GM12878 (cell line): ENCODE measurements at regions not wholly inside any gene's neighbourhood (a gene's known extent, or its start where the extent isn't known, plus 50 kb on each side); places are given as distances from the start of the nearest gene placed in this dataset.

Source experiments
- ATAC-seq: fragments of 200-7000 bp; cut with Tn5 transposase; 3 replicates; pipeline ENCODE4 v1.9.1; 2020; ENCODE audit warnings: mild to moderate bottlenecking, moderate library complexity
- BruUV-seq: library from RNA; stranded (reverse); fragments of 400-500 nt; replicated peaks from 2 replicates; lab custom pipeline; 2021; lab: Mats Ljungman, UMichigan
- CTCF ChIA-PET: fragments of 300-600 bp; sonication (Branson Sonifier 250); formaldehyde crosslinking; extraction: SDS; loops from one replicate; lab custom pipeline; 2021; ENCODE audit warnings: inconsistent platforms; lab: Yijun Ruan, JAX
- POLR2A ChIA-PET: fragments of 350-600 bp; formaldehyde crosslinking; extraction: SDS; loops from one replicate; lab custom pipeline; 2021; ENCODE audit warnings: inconsistent platforms; lab: Charles Lee
- RAD21 ChIA-PET: fragments of 300-600 bp; sonication (Branson Sonifier 250); formaldehyde crosslinking; loops from one replicate; lab custom pipeline; 2023; ENCODE audit warnings: antibody characterized with exemption; ENCODE audit not compliant: unreplicated experiment; lab: Charles Lee
- SMC1A ChIA-PET: fragments of 300-600 bp; sonication (Branson Sonifier 250); formaldehyde crosslinking; loops from one replicate; lab custom pipeline; 2023; ENCODE audit not compliant: unreplicated experiment, uncharacterized antibody; lab: Charles Lee
- DNase-seq: peaks from one replicate; pipeline ENCODE4 v3.0.0-alpha.2; 2011; ENCODE audit warnings: low read depth, low spot score
- FAIRE-seq: peaks from 3 replicates; lab custom pipeline; 2011; peaks lifted over from hg19 to GRCh38; lab: Jason Lieb, UNC
- H2AFZ ChIP-seq: 2 replicates; pipeline ENCODE4 v1.6.0; 2011; ENCODE audit warnings: low read depth, low read length, control low read depth; ENCODE audit not compliant: control insufficient read depth
- H3K27ac ChIP-seq: 2 replicates; pipeline ENCODE4 v1.5.1; 2011; ENCODE audit warnings: control low read depth; ENCODE audit not compliant: control insufficient read depth, insufficient read depth
- H3K27me3 ChIP-seq, 2 experiments: replicated peaks in 1 of 2; 2 replicates each; pipeline versions ENCODE4 v1.6.0 to v1.6.1; 2011; ENCODE audit warnings: low read length in 1 of 2; ENCODE audit not compliant: control insufficient read depth in 2 of 2, insufficient read depth in 2 of 2
- H3K36me3 ChIP-seq, 2 experiments: 2 replicates each; pipeline ENCODE4 v1.5.1; 2011; ENCODE audit warnings: low read length in 1 of 2; ENCODE audit not compliant: control insufficient read depth in 2 of 2, insufficient read depth in 2 of 2
- H3K4me1 ChIP-seq: 2 replicates; pipeline ENCODE4 v1.6.1; 2011; ENCODE audit warnings: mild to moderate bottlenecking, low read length, moderate library complexity, mixed read lengths; ENCODE audit not compliant: control insufficient read depth, insufficient read depth
- H3K4me2 ChIP-seq: 2 replicates; pipeline ENCODE4 v1.6.0; 2011; ENCODE audit warnings: control low read depth; ENCODE audit not compliant: control insufficient read depth, insufficient read depth
- H3K4me3 ChIP-seq: fragments of 200-600 bp; sonication (generic); 2 replicates; pipeline ENCODE4 v1.5.1; 2016
- H3K79me2 ChIP-seq: 2 replicates; pipeline ENCODE4 v1.6.0; 2011; ENCODE audit warnings: low read length; ENCODE audit not compliant: control insufficient read depth, insufficient read depth
- H3K9ac ChIP-seq: 2 replicates; pipeline ENCODE4 v1.8.0; 2011; ENCODE audit warnings: low read length, control low read depth, mixed read lengths; ENCODE audit not compliant: control insufficient read depth, insufficient read depth
- H3K9me3 ChIP-seq: replicated peaks from 3 replicates; pipeline ENCODE4 v1.5.1; 2011; ENCODE audit warnings: mild to moderate bottlenecking, low read length; ENCODE audit not compliant: control insufficient read depth, insufficient read depth
- H4K20me1 ChIP-seq: 2 replicates; pipeline ENCODE4 v1.6.0; 2011; ENCODE audit not compliant: control insufficient read depth, insufficient read depth
- ATF7 ChIP-seq: fragments of 450-650 bp; IDR thresholded peaks from 2 replicates; pipeline ENCODE4 v1.6.1; 2016; ENCODE audit warnings: low read depth, mild to moderate bottlenecking
- CBFB ChIP-seq: IDR thresholded peaks from 2 replicates; pipeline ENCODE4 v1.6.1; 2016; ENCODE audit warnings: antibody characterized with exemption, low read depth
- CUX1 ChIP-seq: IDR thresholded peaks from 2 replicates; pipeline ENCODE4 v1.6.1; 2012; ENCODE audit warnings: improper control_type of control experiment, low read depth, low read length; ENCODE audit not compliant: insufficient replicate concordance
- ELK1 ChIP-seq: IDR thresholded peaks from 2 replicates; pipeline ENCODE4 v1.6.1; 2012; ENCODE audit warnings: low read depth, low read length, improper control_type of control experiment
- ESRRA ChIP-seq: IDR thresholded peaks from 2 replicates; pipeline ENCODE4 v1.6.1; 2012; ENCODE audit warnings: mild to moderate bottlenecking, low read length, improper control_type of control experiment
- IRF3 ChIP-seq: fragments of 450-650 bp; IDR thresholded peaks from 2 replicates; pipeline ENCODE4 v1.6.1; 2014; ENCODE audit warnings: mild to moderate bottlenecking
- KAT2A ChIP-seq: conservative IDR thresholded peaks from 2 replicates; pipeline ENCODE4 v1.6.1; 2011; ENCODE audit warnings: low read depth, low read length; ENCODE audit not compliant: control insufficient read depth
- NKRF ChIP-seq: fragments of 450-650 bp; conservative IDR thresholded peaks from 2 replicates; pipeline ENCODE4 v1.6.1; 2017; ENCODE audit warnings: mild to moderate bottlenecking, moderate library complexity
- PAX8 ChIP-seq: fragments of 450-650 bp; IDR thresholded peaks from 2 replicates; pipeline ENCODE4 v1.6.1; 2017; ENCODE audit warnings: mild to moderate bottlenecking, moderate library complexity
- PML ChIP-seq: IDR thresholded peaks from 2 replicates; pipeline ENCODE4 v1.6.1; 2012; ENCODE audit warnings: low read length, inconsistent platforms
- POU2F2 ChIP-seq: IDR thresholded peaks from 3 replicates; pipeline ENCODE4 v1.6.1; 2011; ENCODE audit warnings: low read depth, mild to moderate bottlenecking, low read length, borderline replicate concordance
- RCOR1 ChIP-seq: conservative IDR thresholded peaks from 2 replicates; pipeline ENCODE4 v1.6.1; 2012; ENCODE audit warnings: low read depth, low read length, improper control_type of control experiment
- STAT1 ChIP-seq: fragments of 450-650 bp; conservative IDR thresholded peaks from 2 replicates; pipeline ENCODE4 v1.6.1; 2014; ENCODE audit warnings: antibody characterized with exemption, mild to moderate bottlenecking
- SUZ12 ChIP-seq: fragments of 200-600 bp; sonication (generic); IDR thresholded peaks from one replicate; pipeline ENCODE4 v1.6.1; 2018; ENCODE audit warnings: antibody characterized with exemption, mild to moderate bottlenecking; ENCODE audit not compliant: unreplicated experiment
- WGBS: methylation state at CpG from one replicate; pipeline ENCODE4 v1.1.6; 2016; ENCODE audit warnings: low lambda C conversion rate; ENCODE audit not compliant: insufficient replicate concordance, insufficient coverage; ENCODE audit errors: missing lambda C conversion rate; 5-methylcytosine and 5-hydroxymethylcytosine counted together
- in situ Hi-C: fragments of 300-500 bp; cut with MboI; formaldehyde crosslinking; loops from 9 replicates; pipeline ENCODE4 v1.14.3; 2018; ENCODE audit warnings: mixed read lengths
- intact Hi-C: fragments of 100-400 bp; cut with micrococcal nuclease; formaldehyde crosslinking; loops from one replicate; pipeline ENCODE4 v1.14.2; 2022; ENCODE audit not compliant: unreplicated experiment

GRCh38 chr6:135699705-135700104 is 151.8 kb upstream of the PDE7B start:
- ChIA-PET SMC1A (no interaction called here), RAD21 (no interaction called here), POLR2A (interaction anchor here (0.6 kb wide), 1 partner anchor 1011 kb away, joined by 3 read pairs; no protein-coding TSS in a partner anchor), CTCF (no interaction called here)
- H3K36me3 ChIP-seq, result no peaks in the 10 kb centered on the region
- no peak overlapping the region for H3K4me2 ChIP-seq
- in situ Hi-C loops, result no loop called here
- H3K9me3 ChIP-seq, result no peaks in the 10 kb centered on the region
- H3K4me3 ChIP-seq, result no peak overlapping the region
- TF ChIP-seq CBFB (no peak), NKRF (no peak), IRF3 (no peak), SUZ12 (no peak), ELK1 (no peak), PML (no peak), RCOR1 (no peak), POU2F2 (no peak), PAX8 (no peak), KAT2A (no peak), ESRRA (no peak), CUX1 (no peak), ATF7 (no peak), STAT1 (no peak)
- no peaks in the 10 kb centered on the region for H3K79me2 ChIP-seq
- ATAC-seq, result no peak
- no peak overlapping the region for H3K27ac ChIP-seq
- 38% methylated on average over 3 of the region's 3 CpGs for WGBS
- DNase-seq, result no peak
- intact Hi-C loops, result no loop called here
- H4K20me1 ChIP-seq, result no peaks in the 10 kb centered on the region
- peaks cover 0 to 2% of the 10 kb centered on the region in 2 experiments; a peak in 2 of 4 replicates for H3K27me3 ChIP-seq
- no peak overlapping the region for H2AFZ ChIP-seq
- FAIRE-seq, result no peak
- no TSS peak for BruUV-seq
- no peak overlapping the region for H3K9ac ChIP-seq
- no peaks in the 10 kb centered on the region for H3K4me1 ChIP-seq
